B cell (primary cell): ENCODE measurements at regions not wholly inside any gene's neighbourhood (a gene's known extent, or its start where the extent isn't known, plus 50 kb on each side); places are given as distances from the start of the nearest gene placed in this dataset.

Experiments
- EZH2 ChIP-seq: IDR thresholded peaks from 2 replicates; pipeline ENCODE4 v1.6.1; 2012; ENCODE audit warnings: borderline replicate concordance, low read depth, mild to moderate bottlenecking, moderate library complexity, low read length; ENCODE audit not compliant: insufficient read depth, poor library complexity, severe bottlenecking
- TF ChIP-seq, protein P1 (sequence below): fragments of 200-600 bp; IDR thresholded peaks from one replicate; pipeline ENCODE4 v1.8.0; 2022; ENCODE audit warnings: antibody characterized with exemption, mild to moderate bottlenecking

DNA sequence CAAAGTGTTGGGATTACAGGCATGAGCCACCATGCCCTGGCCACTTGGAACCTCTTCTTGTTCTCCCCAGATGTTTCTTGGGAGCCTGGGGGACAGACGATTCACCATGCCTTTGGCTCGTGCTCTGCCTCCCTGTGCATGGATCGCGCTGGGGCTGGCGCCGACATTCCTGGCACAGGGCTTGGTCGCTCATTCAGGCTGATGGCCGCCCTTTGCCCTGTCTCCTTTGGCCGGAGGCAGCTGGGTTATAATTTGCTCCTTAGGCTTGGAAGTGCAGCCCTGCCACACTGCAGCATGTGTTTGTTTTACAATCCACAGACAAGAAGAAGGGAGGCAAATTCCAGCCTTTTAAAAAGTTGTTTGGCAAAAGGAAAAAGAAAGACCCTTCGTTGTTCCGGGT is 115.3 kb downstream of the AASDH start:
- TF ChIP-seq, protein P1, sequence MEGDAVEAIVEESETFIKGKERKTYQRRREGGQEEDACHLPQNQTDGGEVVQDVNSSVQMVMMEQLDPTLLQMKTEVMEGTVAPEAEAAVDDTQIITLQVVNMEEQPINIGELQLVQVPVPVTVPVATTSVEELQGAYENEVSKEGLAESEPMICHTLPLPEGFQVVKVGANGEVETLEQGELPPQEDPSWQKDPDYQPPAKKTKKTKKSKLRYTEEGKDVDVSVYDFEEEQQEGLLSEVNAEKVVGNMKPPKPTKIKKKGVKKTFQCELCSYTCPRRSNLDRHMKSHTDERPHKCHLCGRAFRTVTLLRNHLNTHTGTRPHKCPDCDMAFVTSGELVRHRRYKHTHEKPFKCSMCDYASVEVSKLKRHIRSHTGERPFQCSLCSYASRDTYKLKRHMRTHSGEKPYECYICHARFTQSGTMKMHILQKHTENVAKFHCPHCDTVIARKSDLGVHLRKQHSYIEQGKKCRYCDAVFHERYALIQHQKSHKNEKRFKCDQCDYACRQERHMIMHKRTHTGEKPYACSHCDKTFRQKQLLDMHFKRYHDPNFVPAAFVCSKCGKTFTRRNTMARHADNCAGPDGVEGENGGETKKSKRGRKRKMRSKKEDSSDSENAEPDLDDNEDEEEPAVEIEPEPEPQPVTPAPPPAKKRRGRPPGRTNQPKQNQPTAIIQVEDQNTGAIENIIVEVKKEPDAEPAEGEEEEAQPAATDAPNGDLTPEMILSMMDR = no peak
- TF ChIP-seq EZH2 = no peak
